ENCODE measurements at regions not wholly inside any gene's neighbourhood (a gene's known extent, or its start where the extent isn't known, plus 50 kb on each side); places are given as distances from the start of the nearest gene placed in this dataset.
"Not testable (repeated sequence)": the region's sequence is repeated elsewhere in the genome, so short reads cannot be mapped to it uniquely, and the experiment has no call there.

DNA sequence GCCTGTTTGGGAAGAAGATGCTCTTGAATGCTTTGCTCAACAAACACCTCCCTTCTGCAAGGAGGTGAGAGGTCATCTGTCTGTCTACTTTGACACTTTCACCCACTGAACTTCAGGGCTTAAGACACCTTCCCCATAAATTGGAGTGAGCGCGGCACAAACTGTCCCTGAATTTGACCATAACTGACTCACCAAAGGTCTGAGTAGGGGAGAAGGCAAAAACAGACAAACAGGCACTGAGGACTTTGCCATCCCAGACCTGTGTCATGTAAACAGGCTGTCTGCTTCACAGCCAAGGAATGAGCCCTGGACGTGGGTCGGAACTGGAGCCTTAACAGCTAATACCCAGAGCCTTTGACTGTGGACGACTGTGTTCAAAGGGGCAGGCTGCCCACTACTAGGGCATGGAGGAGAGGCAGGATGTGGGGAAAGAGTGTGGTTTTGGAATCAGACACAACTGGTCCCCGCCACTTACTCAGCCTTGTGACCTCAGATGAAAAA, 320.9 kb upstream of the KLF4 start:
- no peak for DNase-seq

DNA sequence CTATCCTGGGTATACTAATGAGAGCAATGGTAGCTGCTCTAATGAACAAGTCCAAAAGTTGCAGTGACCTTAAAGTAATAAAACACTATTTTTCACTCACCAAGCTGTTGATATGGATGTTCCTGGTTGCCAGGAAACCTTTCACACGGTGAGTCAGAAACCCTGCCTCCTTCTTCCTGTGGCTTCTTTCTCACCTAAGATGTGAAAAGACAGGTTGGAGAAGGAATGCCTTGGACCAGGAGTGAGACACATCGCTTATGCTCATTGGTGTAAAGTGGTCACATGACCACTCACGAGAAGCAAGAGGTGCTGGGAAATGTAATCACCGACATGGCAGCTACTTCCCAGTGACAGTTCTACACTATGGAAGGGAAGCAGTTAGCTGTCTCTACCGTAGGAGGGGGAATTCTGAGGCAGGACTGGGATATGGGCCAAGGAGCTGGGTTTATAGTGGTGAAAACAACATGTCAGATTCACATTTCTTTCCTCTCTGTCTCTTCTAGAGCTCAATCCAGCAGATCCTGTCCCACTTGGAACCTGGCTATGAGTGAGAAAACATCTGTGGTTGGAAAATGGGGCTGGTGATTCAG, 320.4 kb upstream of the KLF4 start:
- DNase-seq = no peak

GRCh38 chr9:107807183-107807582, 317.6 kb upstream of the KLF4 start:
- DNase-seq = no peak

DNA sequence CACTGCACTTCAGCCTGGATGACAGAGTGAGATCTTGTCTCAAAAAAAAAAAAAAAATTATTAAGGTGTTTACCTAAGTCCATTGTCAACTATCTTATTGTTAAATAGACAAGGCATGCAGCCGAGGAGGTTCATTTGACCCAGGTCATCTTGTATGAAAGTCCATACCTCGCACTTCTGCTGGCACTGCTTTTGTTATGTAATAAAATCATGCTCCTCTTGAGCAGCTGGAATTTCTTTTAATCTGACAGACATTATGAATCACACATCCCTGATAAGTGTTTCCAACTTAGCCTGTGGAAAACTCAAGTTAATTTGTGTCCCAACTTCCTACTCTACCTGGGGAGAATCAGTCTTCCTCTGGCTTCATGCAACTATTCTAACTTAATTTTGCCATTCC, 315.6 kb upstream of the KLF4 start:
- no peak for DNase-seq

DNA sequence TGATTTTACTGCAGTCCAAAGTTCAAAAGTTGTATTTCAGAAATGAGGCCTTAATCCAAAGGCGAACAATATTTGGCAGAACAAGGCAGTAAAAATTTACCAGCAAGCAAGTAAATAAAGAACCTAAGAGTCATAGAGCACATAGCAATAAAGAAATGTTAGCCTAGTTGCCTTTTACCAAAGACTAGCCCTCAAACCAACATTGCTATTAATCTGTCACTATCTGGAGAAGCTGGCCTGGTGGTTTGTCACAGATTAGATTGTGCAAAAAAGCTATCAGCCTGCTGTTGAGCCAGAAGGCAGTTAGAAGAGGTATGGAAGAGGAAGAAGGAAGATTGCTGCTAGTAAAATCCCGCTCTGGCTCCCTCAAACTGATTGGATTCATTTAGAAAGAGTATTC, 304.7 kb upstream of the KLF4 start:
- no peak for DNase-seq

DNA sequence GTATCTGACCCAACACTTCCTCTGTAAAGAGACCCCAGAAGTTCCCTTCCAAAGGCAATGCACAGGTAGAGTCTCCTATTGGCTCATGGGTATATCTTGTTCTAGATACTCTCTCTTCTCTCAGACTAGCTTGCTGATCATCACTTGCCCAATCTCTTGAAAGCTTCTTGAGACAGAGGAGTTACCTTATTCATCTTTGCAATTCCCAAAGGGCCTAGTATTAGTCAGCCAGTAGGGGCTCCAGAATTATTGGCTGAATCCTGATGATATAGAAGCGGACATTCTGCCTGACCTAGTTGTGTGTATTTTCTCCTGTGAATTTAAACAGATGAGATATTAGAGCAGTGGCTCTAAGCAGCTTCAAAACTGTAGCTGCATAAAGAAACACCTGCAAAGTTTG, 304.0 kb upstream of the KLF4 start:
- no peak for DNase-seq

DNA sequence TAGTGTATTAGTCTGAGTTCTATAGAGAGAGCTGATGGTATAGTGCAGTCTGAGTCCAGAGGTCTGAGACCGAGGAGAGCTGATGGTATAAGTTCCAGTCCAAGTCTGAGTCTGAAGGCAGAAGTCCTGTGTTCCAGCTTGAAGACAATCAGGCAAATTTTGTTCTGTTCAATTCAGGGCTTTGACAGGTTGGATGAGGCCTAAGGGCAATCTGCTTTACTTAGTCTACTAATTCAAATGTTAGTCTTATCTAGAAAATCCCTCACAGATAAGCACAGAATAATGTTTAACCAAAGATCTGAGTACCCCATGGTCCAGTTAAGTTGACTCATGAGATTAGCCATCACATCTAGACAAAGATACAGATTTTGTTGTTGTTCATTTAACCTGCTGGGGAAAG, 303.0 kb upstream of the KLF4 start:
- DNase-seq = no peak

DNA sequence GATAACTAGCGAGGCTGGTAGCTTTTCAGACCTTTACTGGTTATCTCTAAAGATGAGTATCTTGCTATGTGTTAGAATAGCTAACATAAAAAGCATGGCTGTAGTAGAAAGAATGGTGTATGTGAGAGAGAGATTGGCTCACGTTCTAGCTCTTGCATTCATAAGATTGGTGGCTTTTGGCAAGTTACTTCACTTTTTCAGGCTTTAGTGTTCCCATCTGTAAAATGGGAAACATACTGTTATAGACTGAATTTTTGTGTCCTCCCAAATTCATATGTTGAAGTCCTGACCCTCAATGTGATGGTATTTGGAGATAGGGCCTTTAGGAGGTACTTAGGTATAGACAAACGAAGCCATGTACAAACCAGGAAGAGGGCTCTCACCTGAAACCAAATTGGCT, 302.4 kb upstream of the KLF4 start:
- no peak for DNase-seq

DNA sequence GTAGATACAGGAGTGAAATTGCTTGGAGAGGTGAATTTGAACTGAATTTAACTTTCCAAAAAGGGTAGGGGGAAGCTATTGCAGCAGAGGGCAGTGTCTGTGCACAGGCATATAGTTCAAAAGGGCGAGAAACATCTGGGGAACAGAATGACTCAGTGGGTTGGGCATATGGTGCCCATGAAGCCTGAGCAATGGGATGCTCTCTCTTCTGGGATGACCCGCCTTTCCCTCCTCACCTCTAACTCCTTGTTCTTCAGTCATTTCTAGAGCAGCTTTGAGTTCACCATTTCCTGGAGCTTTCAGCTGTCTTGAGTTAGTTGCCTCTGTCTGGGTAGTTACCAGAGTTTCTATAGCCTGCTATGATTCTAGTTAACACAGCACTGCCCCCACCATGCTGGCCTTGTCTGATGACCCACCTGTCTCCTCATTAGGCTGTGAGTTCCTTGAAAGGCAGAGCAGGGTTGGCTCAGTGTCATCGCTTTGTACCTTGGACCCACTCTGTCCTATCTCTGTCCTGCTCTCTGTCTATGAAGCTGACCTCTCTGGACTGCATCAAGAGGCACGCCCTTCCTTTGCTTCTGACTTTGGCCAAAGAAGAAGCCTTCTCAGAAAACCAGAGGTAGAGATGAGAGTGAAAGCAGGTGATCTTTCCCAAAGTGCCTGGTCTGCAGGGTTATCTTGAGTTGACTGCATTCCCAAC, 299.6 kb upstream of the KLF4 start:
- DNase-seq = no peak

DNA sequence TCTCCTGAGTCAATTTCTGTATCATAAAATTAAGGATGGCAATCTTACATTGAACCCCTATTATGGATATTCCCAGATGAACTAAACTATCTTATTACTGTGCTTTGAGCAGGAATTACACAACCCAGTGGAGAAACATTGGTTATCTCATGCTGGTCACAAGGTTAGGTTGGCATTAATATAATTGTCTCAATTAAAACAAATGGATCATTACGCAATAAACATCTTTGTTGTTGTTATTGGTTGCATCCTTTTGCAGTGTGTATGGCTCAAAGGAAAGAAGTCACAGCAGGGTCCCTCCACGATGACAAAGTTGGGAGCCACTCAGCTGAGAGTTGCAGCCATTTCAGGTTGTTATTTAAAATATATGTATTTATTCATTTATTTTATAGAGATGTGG, 297.0 kb upstream of the KLF4 start:
- no peak for DNase-seq

GRCh38 chr9:107784235-107784958, 294.8 kb upstream of the KLF4 start:
- DNase-seq = no peak

- DNase-seq = no peak
Observed at GRCh38 chr9:107782789-107783188, 293.2 kb upstream of the KLF4 start.

- no peak for DNase-seq
Observed at GRCh38 chr9:107782381-107782780, 292.8 kb upstream of the KLF4 start.

GRCh38 chr9:107780960-107781359, 291.4 kb upstream of the KLF4 start:
- DNase-seq = no peak

DNA sequence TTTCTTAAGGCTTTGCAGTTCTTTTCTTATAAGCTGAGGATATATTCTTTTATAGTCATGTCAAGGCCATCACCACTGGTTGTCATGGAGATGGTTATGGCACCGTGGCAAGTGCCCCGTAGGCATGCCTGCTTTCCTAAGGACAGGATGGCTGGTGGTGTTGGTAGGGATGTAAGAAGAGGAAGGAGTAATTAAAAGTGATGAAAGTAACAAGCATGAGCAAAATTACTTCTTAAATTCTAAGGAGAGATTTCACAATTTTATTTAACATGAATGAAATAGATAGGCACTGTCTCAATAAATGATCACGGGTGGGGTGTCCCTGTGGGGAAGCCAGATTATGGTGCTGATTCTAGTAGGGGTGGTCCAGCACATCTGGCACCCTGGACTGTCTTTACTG, 290.2 kb upstream of the KLF4 start:
- DNase-seq = no peak

- DNase-seq = no peak
Observed at GRCh38 chr9:107778661-107779060, 289.1 kb upstream of the KLF4 start.

GRCh38 chr9:107774099-107774498, 284.5 kb upstream of the KLF4 start:
- not testable (repeated sequence) for DNase-seq

DNA sequence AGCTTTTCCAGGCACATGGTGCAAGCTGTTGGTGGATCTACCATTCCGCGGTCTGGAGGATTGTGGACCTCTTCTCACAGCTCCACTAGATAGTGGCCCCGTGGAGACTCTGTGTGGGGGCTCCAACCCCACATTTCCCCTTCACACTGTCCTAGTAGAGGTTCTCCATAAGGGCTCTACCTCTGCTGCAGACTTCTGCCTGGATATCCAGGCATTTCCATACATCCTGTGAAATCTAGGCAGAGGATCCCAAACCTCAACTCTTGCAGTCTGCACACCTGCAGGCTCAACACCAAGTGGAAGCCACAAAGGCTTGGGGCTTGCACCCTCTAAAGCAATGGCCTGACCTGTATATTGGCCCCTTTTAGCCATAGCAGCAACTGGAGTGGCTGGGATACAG, 283.4 kb upstream of the KLF4 start:
- DNase-seq = no peak

- DNase-seq = no peak
Observed at GRCh38 chr9:107770716-107771115, 281.1 kb upstream of the KLF4 start.

GRCh38 chr9:107768224-107768623, 278.7 kb upstream of the KLF4 start:
- DNase-seq = no peak

GRCh38 chr9:107767711-107768110, 278.1 kb upstream of the KLF4 start:
- no peak for DNase-seq

- not testable (repeated sequence) for DNase-seq
Observed at GRCh38 chr9:107763469-107763868, 273.9 kb upstream of the KLF4 start.

DNA sequence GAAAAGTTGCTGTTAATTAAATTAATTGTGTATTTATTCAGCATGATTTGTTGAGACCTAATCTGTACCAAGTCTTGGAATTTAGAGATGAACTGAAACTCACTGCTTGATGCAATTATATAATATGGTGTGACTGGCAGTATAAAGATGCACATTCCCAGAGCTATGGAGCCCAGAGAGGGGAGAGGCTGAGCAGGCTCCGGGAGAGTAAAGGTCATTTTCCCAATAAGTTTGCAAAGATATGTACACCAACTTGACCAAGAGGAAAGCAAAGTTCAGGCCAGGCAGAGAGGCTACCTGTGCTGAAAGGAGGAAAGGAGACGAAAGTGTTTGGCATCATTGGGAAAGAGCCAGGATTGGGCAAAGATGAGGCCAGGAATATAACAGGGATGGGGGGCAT, 271.7 kb upstream of the KLF4 start:
- DNase-seq = no peak
